IMR-90 (cell line): ENCODE measurements at regions not wholly inside any gene's neighbourhood (a gene's known extent, or its start where the extent isn't known, plus 50 kb on each side); places are given as distances from the start of the nearest gene placed in this dataset.

Source experiments
- ATAC-seq: fragments of 200-7000 bp; cut with Tn5 transposase; 2 replicates; pipeline ENCODE4 v1.9.1; 2020; ENCODE audit warnings: low read depth, mild to moderate bottlenecking, moderate library complexity
- BruUV-seq: library from RNA; stranded (reverse); fragments of 400-500 nt; replicated peaks from 2 replicates; lab custom pipeline; 2021; lab: Mats Ljungman, UMichigan
- CTCF ChIA-PET: fragments of 300-600 bp; formaldehyde crosslinking; extraction: SDS; loops from one replicate; lab custom pipeline; 2021; ENCODE audit warnings: antibody characterized with exemption; lab: Yijun Ruan, JAX
- POLR2A ChIA-PET: fragments of 300-600 bp; sonication (Branson Sonifier 250); formaldehyde crosslinking; loops from one replicate; lab custom pipeline; 2022; ENCODE audit warnings: antibody characterized with exemption; ENCODE audit not compliant: unreplicated experiment; lab: Charles Lee
- DNase-seq: peaks from one replicate; pipeline ENCODE4 v3.0.0; 2013
- H2AFZ ChIP-seq: replicated peaks from 2 replicates; pipeline ENCODE3; 2013; ENCODE audit warnings: low read length, mild to moderate bottlenecking; ENCODE audit not compliant: poor library complexity
- H2AK5ac ChIP-seq: 2 replicates; pipeline ENCODE4 v1.6.1; 2013; ENCODE audit warnings: low read depth, low read length, inconsistent platforms
- H2AK9ac ChIP-seq: replicated peaks from 2 replicates; pipeline ENCODE3; 2013; ENCODE audit warnings: mild to moderate bottlenecking, low read depth, low read length, moderate library complexity; ENCODE audit not compliant: poor library complexity
- H2BK120ac ChIP-seq: 2 replicates; pipeline ENCODE4 v1.6.1; 2013; ENCODE audit warnings: low read depth, low read length, inconsistent platforms
- H2BK15ac ChIP-seq: 3 replicates; pipeline ENCODE4 v1.6.1; 2013; ENCODE audit warnings: low read depth, low read length, inconsistent platforms
- H2BK20ac ChIP-seq: 2 replicates; pipeline ENCODE4 v1.6.1; 2013; ENCODE audit warnings: low read depth, mild to moderate bottlenecking, inconsistent platforms, low read length, moderate library complexity
- H2BK5ac ChIP-seq: 2 replicates; pipeline ENCODE4 v1.6.1; 2013; ENCODE audit warnings: mild to moderate bottlenecking, low read depth, low read length, inconsistent platforms; ENCODE audit not compliant: poor library complexity, severe bottlenecking
- H3K14ac ChIP-seq: replicated peaks from 2 replicates; pipeline ENCODE4 v1.6.1; 2013; ENCODE audit warnings: low read depth, low read length, inconsistent platforms
- H3K18ac ChIP-seq: 2 replicates; pipeline ENCODE4 v1.6.1; 2013; ENCODE audit warnings: low read depth, low read length, control low read depth
- H3K23ac ChIP-seq: 2 replicates; pipeline ENCODE4 v1.6.1; 2013; ENCODE audit warnings: low read depth, low read length, inconsistent platforms
- H3K27ac ChIP-seq: 2 replicates; pipeline ENCODE4 v1.5.1; 2013; ENCODE audit warnings: mild to moderate bottlenecking, control low read depth, low read length; ENCODE audit not compliant: insufficient read depth
- H3K27me3 ChIP-seq: 2 replicates; pipeline ENCODE4 v1.6.1; 2013; ENCODE audit warnings: low read length; ENCODE audit not compliant: control insufficient read depth, insufficient read depth
- H3K36me3 ChIP-seq: 2 replicates; pipeline ENCODE4 v1.6.1; 2013; ENCODE audit warnings: low read length, mixed read lengths; ENCODE audit not compliant: control insufficient read depth, insufficient read depth
- H3K4ac ChIP-seq: 2 replicates; pipeline ENCODE4 v1.6.1; 2013; ENCODE audit warnings: low read depth, low read length, inconsistent platforms
- H3K4me1 ChIP-seq: 2 replicates; pipeline ENCODE4 v1.6.1; 2013; ENCODE audit warnings: low read length, mixed read lengths; ENCODE audit not compliant: control insufficient read depth, insufficient read depth
- H3K4me2 ChIP-seq: 2 replicates; pipeline ENCODE4 v1.6.1; 2013; ENCODE audit warnings: low read depth, mild to moderate bottlenecking, control low read depth, low read length, moderate library complexity
- H3K4me3 ChIP-seq: 2 replicates; pipeline ENCODE4 v1.5.1; 2013; ENCODE audit warnings: low read depth, mild to moderate bottlenecking, control low read depth, low read length, moderate library complexity; ENCODE audit not compliant: insufficient read depth
- H3K56ac ChIP-seq: 2 replicates; pipeline ENCODE4 v1.6.1; 2013; ENCODE audit warnings: low read length, inconsistent platforms; ENCODE audit not compliant: insufficient read depth; ENCODE audit errors: extremely low read depth
- H3K79me1 ChIP-seq, 2 experiments: 2 replicates each; pipeline ENCODE4 v1.6.1; 2013; ENCODE audit warnings: low read length in 2 of 2, inconsistent platforms in 1 of 2, low read depth in 1 of 2
- H3K9ac ChIP-seq: 2 replicates; pipeline ENCODE4 v1.6.1; 2013; ENCODE audit warnings: low read depth, low read length, control low read depth
- H3K9me1 ChIP-seq: 2 replicates; pipeline ENCODE4 v1.6.1; 2013; ENCODE audit warnings: low read length, inconsistent platforms; ENCODE audit not compliant: insufficient read depth
- H3K9me3 ChIP-seq: 2 replicates; pipeline ENCODE4 v1.6.1; 2013; ENCODE audit warnings: low read length; ENCODE audit not compliant: control insufficient read depth, insufficient read depth
- H4K20me1 ChIP-seq: 2 replicates; pipeline ENCODE4 v1.6.1; 2013; ENCODE audit warnings: low read length, inconsistent platforms; ENCODE audit not compliant: insufficient read depth
- H4K5ac ChIP-seq: 2 replicates; pipeline ENCODE4 v1.6.1; 2013; ENCODE audit warnings: mild to moderate bottlenecking, low read depth, low read length, control low read depth
- H4K8ac ChIP-seq, 2 experiments: 2 replicates each; pipeline ENCODE4 v1.6.1; 2013; ENCODE audit warnings: low read depth in 2 of 2, low read length in 2 of 2, control low read depth in 1 of 2, inconsistent platforms in 1 of 2
- H4K91ac ChIP-seq: 2 replicates; pipeline ENCODE4 v1.6.1; 2013; ENCODE audit warnings: low read depth, low read length, inconsistent platforms; ENCODE audit not compliant: insufficient read depth
- BHLHE40 ChIP-seq: fragments of 150-350 bp; IDR thresholded peaks from 2 replicates; pipeline ENCODE4 v1.6.1; 2016; ENCODE audit warnings: mild to moderate bottlenecking, low read depth, low read length
- CEBPB ChIP-seq: IDR thresholded peaks from 2 replicates; pipeline ENCODE4 v1.6.1; 2012; ENCODE audit warnings: low read depth, low read length, improper control_type of control experiment
- CHD1 ChIP-seq: IDR thresholded peaks from 2 replicates; pipeline ENCODE4 v1.6.1; 2012; ENCODE audit warnings: low read depth, low read length, improper control_type of control experiment
- CTCF ChIP-seq: conservative IDR thresholded peaks from 2 replicates; pipeline ENCODE4 v1.5.1; 2012; ENCODE audit warnings: mild to moderate bottlenecking, low read depth, low read length, improper control_type of control experiment
- ELK1 ChIP-seq: fragments of 150-350 bp; IDR thresholded peaks from 2 replicates; pipeline ENCODE4 v1.6.1; 2016; ENCODE audit warnings: low read depth, mild to moderate bottlenecking, low read length, moderate library complexity, borderline replicate concordance
- FOS ChIP-seq: fragments of 150-350 bp; IDR thresholded peaks from 2 replicates; pipeline ENCODE4 v1.6.1; 2016; ENCODE audit warnings: low read depth, low read length
- MAFK ChIP-seq: IDR thresholded peaks from 2 replicates; pipeline ENCODE4 v1.6.1; 2012; ENCODE audit warnings: low read depth, low read length, improper control_type of control experiment
- MAZ ChIP-seq: IDR thresholded peaks from 2 replicates; pipeline ENCODE4 v1.6.1; 2012; ENCODE audit warnings: low read depth, mild to moderate bottlenecking, low read length, improper control_type of control experiment, moderate library complexity, borderline replicate concordance
- MXI1 ChIP-seq: IDR thresholded peaks from 2 replicates; pipeline ENCODE4 v1.6.1; 2012; ENCODE audit warnings: low read depth, mild to moderate bottlenecking, low read length, moderate library complexity, borderline replicate concordance
- NFE2L2 ChIP-seq: fragments of 150-350 bp; IDR thresholded peaks from 2 replicates; pipeline ENCODE4 v1.6.1; 2016; ENCODE audit warnings: low read depth, mild to moderate bottlenecking, low read length
- POLR2A ChIP-seq: IDR thresholded peaks from 2 replicates; pipeline ENCODE4 v1.6.1; 2012; ENCODE audit warnings: mild to moderate bottlenecking, low read depth, low read length
- RAD21 ChIP-seq: IDR thresholded peaks from 2 replicates; pipeline ENCODE4 v1.6.1; 2012; ENCODE audit warnings: low read length, improper control_type of control experiment
- RCOR1 ChIP-seq: IDR thresholded peaks from 2 replicates; pipeline ENCODE4 v1.6.1; 2012; ENCODE audit warnings: mild to moderate bottlenecking, low read length, improper control_type of control experiment; ENCODE audit not compliant: insufficient replicate concordance
- RFX5 ChIP-seq: IDR thresholded peaks from 2 replicates; pipeline ENCODE4 v1.8.0; 2012; ENCODE audit warnings: low read depth, mild to moderate bottlenecking, low read length, moderate library complexity
- SMC3 ChIP-seq: fragments of 150-350 bp; IDR thresholded peaks from 2 replicates; pipeline ENCODE4 v1.6.1; 2016; ENCODE audit warnings: low read depth, mild to moderate bottlenecking, antibody characterized with exemption, low read length, moderate library complexity
- USF2 ChIP-seq: fragments of 150-350 bp; IDR thresholded peaks from 2 replicates; pipeline ENCODE4 v1.6.1; 2017; ENCODE audit warnings: mild to moderate bottlenecking, antibody characterized with exemption, low read length, low read depth
- WGBS, 2 experiments: methylation state at CpG; one replicate each; pipeline versions ENCODE4 v1.1.5 to v1.1.7; 2013; ENCODE audit warnings: missing lambda C conversion rate in 2 of 2; ENCODE audit not compliant: insufficient read length in 1 of 2; ENCODE audit errors: extremely low coverage in 2 of 2; 5-methylcytosine and 5-hydroxymethylcytosine counted together
- dilution Hi-C: fragments of 300-500 bp; cut with HindIII; formaldehyde crosslinking; loops from one replicate; pipeline ENCODE4 v1.14.3; 2018; ENCODE audit warnings: low sequenced_read_pairs; ENCODE audit not compliant: unreplicated experiment
- in situ Hi-C: fragments of 300-500 bp; cut with MboI; formaldehyde crosslinking; loops from 3 replicates; pipeline ENCODE4 v1.14.3; 2019; ENCODE audit warnings: low sequenced_read_pairs, inconsistent platforms, mixed read lengths
- intact Hi-C: fragments of 100-400 bp; cut with micrococcal nuclease; formaldehyde crosslinking; loops from 2 replicates; pipeline ENCODE4 v1.10.0; 2022

GRCh38 chr2:236691799-236692167, 122.2 kb downstream of the ACKR3 start:
- Histone ChIP-seq H2AK5ac (no peak overlapping the region), H3K14ac (no peak overlapping the region), H4K8ac (no peak overlapping the region), H3K23ac (no peak overlapping the region), H3K4ac (no peak overlapping the region), H2AFZ (no peak overlapping the region), H4K5ac (no peak overlapping the region), H3K79me1 (no peaks in the 10 kb centered on the region), H2BK15ac (no peak overlapping the region), H3K9me1 (no peaks in the 10 kb centered on the region), H2BK120ac (no peak overlapping the region), H4K91ac (no peak overlapping the region), H2AK9ac (no peak overlapping the region), H3K56ac (no peak overlapping the region), H3K4me2 (no peak overlapping the region), H3K27me3 (peaks cover 29% of the 10 kb centered on the region), H2BK20ac (no peak overlapping the region), H3K9ac (no peak overlapping the region), H3K4me3 (no peak overlapping the region), H4K20me1 (no peaks in the 10 kb centered on the region), H3K27ac (no peak overlapping the region), H3K9me3 (peaks cover 2% of the 10 kb centered on the region; the same call in 1 of the 2 replicates), H3K18ac (no peak overlapping the region), H2BK5ac (no peak overlapping the region), H3K36me3 (no peaks in the 10 kb centered on the region), H3K4me1 (no peaks in the 10 kb centered on the region)
- no peak for DNase-seq
- dilution Hi-C loops: no loop called here
- CTCF ChIA-PET: no interaction called here
- intact Hi-C loops: no loop called here
- in situ Hi-C loops: no loop called here
- TF ChIP-seq CEBPB: no peak
- no peak for TF ChIP-seq CTCF
- TF ChIP-seq NFE2L2: no peak
- no peak for TF ChIP-seq ELK1
- no peak for TF ChIP-seq RAD21
- no peak for TF ChIP-seq MAZ
- TF ChIP-seq RFX5: no peak
- no peak for TF ChIP-seq POLR2A
- TF ChIP-seq FOS: no peak
- TF ChIP-seq SMC3: no peak
- no peak for TF ChIP-seq BHLHE40
- no peak for TF ChIP-seq MAFK
- TF ChIP-seq USF2: no peak
- no peak for TF ChIP-seq CHD1
- no peak for TF ChIP-seq RCOR1
- TF ChIP-seq MXI1: no peak
- 25% methylated on average over 2 of the region's 6 CpGs; no CpG with 5 or more reads in 1 of the 2 experiments for WGBS, 2 experiments
- ATAC-seq: no peak
- no TSS peak for BruUV-seq
- POLR2A ChIA-PET: no interaction called here
